Stimulated activated CD8-positive, alpha-beta memory T cell treated with anti-CD3 and anti-CD28 coated beads, Interleukin-7, amount 100 ng/mL, for 48 hours (primary cell): ENCODE measurements at regions not wholly inside any gene's neighbourhood (a gene's known extent, or its start where the extent isn't known, plus 50 kb on each side); places are given as distances from the start of the nearest gene placed in this dataset.
"Not testable (repeated sequence)": the region's sequence is repeated elsewhere in the genome, so short reads cannot be mapped to it uniquely, and the experiment has no call there.

Experiments used
- DNase-seq, 2 donors: peaks; one replicate each; pipeline ENCODE4 v3.0.0-alpha.2; 2020; ENCODE audit warnings: low read depth in 1 of 2; ENCODE audit errors: extremely low read depth in 1 of 2

DNA sequence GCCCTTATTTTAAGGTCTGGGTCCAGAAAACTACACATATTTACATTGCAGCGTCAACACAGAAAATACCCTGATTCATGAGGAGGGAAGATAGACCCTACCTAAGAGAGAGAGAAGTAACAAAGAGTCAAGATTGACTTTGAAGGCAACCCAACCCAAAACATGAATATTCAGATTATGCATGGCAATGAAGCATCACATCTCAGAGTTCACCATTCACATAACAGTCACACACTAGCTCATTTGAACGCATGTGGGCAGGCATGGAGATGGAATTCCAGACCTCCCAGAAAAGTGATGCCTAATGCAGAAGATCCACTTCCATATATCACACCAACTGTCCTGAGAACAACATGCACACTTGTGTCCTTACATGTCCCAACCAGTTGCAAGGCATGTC is 190.1 kb upstream of the ITGA1 start:
- no peak for DNase-seq

DNA sequence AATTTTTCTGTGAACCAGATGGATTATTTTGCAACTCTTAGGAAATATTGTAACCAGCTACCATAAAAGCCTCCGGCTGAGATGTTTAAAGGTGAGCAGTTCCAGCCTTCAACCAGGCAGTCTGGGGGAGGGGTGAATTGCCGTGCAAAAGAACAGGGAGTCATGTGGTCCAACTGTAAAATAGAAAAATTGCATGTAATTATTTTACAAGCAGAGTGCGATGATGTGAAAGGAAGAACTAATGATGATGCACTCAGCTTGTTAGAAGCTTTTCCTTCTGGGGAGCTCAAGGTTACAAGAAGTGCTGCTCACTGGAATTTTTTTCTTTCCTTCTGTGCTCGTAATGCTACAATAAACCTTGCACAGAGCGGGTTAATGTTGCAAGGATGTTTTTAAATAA is 188.7 kb upstream of the ITGA1 start:
- DNase-seq = no peak

DNA sequence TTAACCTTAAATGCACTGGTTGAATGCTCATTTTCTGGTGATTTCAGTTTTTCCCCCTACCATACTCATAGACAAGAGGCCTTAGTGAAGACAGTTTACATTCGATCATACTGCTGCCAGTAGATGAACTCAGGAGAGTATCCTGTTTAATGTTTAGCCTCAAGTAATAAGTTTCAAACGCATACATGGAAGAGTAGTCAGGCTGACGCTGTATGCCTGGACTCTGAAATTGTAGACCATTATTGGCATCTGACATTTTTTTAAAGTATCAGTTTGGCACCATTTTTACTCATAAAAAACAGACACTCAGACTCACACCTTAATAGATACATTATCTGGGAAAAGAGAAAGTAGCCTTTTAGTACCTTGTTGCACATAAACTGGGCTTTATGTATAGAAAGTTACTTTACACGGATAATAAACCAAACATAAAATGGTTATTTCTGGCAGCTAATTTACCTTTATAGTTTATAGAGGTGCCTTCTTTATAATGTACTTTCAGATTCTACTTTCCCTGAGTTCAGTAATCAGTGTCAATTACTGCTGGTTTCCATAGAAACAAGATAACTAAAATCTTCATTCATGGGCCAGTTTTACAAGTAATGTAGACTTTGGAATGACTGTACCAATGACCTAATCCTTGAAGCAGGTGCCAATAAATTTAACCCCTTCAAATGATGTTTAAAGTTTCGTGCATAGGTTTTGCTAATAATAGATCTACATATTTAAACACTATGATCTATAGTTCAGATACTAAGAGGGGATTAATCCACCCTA is 183.8 kb upstream of the ITGA1 start:
- no peak for DNase-seq

DNA sequence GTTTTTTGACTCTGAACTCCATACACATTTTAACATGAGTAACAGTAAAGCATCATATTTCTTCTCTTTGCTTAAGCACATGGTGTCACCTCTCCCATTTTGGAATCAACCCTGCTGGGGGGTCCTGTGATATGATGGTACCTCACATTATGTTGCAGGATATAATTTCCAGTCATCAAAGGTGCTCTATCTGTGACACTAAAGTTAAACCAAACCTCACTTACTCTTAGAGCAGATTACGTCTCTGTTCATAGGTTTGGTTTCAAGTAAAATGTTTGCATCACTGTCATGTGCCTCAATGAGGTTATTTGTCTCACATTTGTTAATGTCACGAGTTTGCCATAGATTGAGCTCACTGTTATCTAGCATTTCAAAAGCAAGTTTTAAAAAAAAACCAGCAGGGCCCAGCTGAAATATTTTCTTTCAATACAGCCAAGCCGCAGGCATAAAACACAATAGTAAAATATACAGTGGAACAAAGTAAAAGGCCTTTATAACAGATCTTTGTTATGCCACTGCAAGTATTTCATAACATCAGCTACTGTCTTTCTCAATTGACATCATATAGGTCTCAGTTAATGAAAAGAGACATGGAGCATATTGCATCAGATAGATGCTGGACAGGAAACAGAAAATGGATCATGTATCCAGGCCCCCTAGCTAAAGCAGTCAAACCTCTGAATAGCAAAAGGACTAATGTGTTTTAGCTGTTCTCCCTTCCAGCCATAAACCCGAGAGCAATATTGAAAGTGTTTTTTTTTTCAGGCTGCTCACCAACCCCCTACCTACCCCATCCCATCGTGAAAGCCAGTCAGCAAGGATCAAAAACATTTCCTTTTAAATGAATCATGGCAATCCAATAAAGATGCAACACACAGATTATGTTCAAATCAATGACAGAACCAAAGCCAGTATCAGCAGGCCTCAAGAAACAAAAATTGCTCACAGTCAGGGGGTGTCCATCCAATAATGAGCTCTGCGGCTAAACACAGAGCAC is 182.1 kb upstream of the ITGA1 start:
- no peak for DNase-seq

DNA sequence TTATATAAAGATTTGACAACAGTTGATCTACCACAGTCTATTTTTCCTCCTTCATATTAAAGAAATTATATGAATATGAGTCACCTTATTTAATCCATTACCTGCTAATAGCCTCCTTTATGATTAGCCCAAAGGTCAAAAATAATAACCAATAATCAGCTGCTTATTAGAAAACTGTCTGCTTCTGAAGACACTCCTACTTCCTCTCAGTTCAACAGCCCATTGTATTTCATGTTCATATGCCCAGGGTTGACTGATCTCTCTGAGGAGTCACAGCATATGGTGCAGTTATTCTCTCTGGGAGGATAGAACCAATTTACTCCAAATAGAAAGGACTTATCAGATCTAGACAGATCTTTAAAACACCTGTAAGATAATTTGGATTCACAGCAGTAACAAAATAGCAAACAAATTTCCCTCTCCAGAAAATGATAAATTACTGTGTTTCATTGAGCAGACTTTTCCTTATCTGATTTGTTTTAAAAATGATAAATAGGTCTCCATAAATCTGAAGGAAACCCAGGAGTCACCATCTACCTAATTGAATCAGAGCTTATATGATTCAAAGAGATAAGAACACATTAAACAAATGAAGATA is 180.4 kb upstream of the ITGA1 start:
- DNase-seq = no peak

DNA sequence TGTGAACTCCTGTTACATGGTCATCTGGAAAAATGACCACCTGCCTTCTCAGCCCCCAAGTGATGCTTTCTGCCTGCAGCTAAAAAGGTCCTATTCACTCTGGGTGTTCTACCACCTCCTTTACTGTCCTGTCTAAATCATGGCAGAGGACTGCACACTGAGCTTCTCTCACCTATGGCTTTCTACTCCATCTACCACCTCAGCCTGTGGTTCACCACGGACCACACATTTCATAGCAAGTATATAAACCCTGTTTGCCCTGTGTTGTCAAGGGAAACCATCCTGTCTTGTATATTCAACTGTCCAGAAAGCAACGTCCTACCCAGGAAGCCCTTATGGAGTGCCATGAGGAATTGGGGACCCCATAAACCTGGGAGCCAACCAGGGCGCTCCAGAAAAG is 167.4 kb upstream of the ITGA1 start:
- DNase-seq = no peak

DNA sequence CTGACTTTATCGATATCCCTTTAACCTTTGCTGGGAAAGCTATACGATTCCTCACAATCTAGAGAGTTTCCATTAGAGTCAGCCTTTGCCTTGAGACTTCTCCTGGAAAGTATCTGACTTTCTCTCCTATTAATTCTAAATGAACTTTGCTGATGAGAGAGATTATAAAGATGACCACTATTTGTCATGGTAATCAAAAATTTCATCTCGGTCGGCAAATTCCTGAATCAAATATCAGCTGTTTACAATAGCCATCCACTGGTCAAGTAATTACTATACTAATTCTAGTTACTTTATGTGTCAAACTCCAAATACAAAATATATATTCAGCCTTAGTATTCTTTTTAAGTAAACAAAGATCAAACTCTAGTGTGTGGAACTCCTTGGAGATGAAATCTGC is 164.4 kb upstream of the ITGA1 start:
- no peak for DNase-seq

DNA sequence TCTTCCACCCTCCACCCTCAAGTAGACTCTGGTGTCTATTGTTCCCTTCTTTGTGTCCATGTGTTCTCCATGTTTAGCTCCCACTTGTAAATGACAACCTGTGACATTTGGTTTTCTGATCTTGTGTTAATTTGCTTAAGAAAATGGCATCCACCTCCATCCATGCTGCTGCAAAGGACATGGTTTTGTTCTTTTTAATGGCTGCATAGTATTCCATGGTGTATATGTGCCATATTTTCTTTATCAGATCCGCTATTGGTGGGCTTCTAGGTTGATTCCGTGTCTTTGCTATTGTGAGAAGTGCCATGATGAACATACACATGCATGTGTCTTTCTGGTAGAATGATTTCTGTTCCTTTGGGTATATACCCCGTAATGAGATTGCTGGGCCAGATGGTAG is 163.4 kb upstream of the ITGA1 start:
- DNase-seq = no peak

DNA sequence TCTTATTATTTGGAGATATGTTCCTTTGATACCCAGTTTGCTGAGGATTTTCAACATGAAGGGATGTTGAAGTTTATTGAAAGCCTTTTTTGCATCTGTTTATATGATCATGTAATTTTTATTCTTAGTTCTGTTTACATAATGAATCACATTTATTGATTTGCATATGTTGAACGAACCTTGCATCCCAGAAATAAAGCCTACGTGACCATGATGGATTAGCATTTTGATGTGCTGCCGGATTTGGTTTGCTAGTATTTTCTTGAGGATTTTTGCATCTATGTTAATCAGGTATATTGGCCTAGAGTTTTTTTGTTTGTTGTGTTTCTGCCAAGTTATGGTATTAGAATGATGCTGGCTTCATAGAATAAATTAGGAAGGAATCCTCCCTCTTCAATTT is 161.4 kb upstream of the ITGA1 start:
- no peak for DNase-seq

DNA sequence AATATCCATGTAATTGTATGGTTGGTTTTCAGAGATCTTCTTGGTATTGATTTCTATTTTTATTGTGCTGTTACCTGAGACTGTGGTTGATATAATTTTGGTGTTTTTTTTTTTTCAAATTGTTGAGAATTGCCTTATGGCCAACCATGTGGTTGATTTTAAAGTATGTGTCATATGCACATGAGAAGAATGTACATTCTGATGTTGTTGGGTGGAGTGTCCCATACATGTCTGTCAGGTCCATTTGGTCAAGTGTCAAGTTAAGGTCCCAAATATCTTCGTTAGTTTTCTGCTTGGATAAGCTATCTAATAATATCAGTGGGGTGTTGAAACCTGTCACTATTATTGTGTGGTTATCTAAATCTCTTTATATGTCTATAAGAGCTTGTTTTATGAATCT is 160.0 kb upstream of the ITGA1 start:
- no peak for DNase-seq

DNA sequence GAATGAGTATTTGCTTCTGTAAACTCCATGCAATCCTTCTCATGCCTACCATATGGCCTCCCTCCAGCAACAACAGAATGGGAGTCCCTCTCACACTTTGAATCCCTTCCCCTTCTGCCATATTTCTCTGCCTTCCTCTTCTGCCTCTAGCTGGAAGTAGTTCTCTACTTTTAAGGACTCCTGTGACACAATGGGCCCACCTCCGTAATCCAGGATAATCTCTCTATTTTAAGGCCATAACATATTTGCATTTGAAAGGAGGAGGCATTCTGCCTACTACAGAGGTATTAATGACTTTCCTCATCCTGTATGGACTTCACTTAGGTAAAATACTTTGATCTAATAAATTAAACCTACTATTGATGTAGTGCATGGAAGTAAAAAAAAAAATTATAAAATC is 155.4 kb upstream of the ITGA1 start:
- no peak for DNase-seq

DNA sequence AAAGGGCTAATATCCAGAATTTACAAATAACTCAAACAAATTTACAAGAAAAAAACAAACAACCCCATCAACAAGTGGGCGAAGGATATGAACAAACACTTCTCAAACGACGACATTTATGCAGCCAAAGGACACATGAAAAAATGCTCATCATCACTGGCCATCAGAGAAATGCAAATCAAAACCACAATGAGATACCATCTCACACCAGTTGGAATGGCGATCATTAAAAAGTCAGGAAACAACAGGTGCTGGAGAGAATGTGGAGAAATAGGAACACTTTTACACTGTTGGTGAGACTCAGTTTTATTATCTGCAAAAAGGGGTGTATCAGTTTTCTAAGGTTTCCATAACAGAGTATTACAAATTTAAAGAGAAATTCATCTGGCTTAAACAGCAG is 153.5 kb upstream of the ITGA1 start:
- DNase-seq = not testable (repeated sequence)

DNA sequence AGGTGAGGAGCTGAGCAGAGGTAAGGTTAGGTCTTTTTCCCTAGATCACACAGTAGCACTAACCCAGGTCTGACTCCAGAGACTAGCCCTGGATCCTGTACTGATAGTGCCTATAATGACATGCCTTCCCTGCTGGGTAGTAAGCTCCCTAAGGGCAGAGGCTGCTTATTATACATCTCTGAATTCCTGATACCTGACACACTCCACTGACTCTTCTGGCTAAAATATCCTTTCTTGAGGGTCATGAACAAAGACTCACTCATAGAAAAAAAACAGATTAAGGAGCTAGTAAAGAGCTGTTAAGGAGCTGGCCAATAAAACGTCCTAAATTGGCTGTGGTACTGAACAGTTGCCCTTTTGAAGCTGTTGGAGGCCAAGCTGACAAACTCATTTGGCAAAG is 149.0 kb upstream of the ITGA1 start:
- no peak for DNase-seq

DNA sequence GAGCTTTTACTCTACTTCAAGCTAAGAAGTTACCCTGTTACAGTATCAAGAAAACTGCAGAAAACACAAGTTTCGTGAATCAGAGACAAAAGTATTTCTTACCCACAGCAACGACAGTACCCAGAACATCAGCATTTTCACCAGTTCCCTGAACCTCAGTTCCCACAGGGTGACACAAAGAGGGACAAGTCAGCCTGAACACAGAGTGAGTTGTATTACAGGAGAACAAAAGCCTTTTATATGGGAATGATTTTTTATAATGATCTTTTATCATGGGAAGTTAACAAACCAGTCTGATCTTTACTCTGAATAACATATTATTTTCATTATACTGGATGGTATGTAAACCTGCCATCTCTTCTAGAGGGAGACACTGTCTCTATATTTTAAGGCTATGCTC is 139.0 kb upstream of the ITGA1 start:
- DNase-seq = no peak

DNA sequence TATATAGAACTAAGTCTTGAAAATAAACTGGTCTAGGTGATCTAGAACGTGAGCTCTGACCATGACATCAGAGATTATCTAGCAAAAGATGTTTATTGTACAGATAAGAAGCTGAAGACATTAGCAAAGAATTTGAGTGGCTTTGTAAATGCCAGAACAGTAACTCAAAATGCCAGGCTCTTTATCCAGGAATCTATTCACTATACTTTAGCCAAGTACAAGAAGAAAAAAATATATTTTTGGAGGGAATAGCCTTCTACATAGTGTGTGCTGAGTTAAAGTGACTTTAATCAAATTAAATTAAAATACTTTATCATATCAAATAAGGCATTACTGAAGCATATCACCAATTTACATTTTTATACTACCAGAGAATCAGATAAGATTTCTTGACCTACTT is 132.6 kb upstream of the ITGA1 start:
- no peak for DNase-seq

DNA sequence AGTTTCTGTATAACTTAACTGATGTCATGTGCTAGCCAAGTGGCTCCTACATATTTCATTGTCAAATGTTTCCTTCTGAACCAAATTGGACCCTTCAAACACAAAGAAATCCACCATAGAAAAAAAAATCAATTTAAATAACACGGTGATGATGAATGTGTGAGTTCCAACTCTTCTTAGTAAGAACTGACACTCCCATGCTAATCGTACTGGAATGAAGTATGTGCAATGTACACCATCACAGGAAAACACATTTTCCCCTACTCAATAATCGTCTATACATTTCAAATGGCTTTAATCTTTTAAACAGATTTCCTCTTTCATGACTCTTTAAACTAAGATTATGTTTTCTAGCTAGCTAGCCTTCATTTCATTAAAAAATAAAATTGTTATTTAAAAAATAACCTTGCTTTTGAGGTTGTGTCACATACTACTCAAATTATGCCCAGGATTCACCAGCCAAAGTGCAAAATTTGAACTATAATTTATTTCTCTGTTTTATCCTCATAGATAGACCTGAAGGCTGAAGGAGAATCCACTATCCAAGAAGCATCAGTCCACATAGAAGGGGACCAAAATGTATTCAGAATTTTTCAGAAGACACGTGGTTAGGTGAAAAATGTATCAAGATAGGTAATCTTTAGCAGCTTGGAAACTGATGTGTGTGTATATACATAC is 131.0 kb upstream of the ITGA1 start:
- DNase-seq = no peak

DNA sequence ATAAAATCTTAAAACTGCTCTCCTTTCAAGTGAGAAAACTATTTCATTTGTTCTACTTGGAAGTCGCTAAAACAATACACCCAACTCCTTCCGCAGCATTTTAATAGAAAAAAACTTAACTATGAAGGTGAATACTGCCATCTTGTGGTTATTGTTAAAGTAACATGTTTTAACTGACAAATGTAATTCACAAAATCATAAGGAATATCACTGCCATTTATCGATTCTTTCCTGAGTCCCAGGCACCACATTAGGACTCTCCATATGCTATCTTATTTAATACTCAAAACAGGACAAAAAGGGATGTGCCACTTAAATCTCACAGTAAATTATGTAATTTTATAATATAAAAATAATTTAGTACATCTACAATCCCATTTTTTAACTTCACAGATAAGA is 130.5 kb upstream of the ITGA1 start:
- no peak for DNase-seq

DNA sequence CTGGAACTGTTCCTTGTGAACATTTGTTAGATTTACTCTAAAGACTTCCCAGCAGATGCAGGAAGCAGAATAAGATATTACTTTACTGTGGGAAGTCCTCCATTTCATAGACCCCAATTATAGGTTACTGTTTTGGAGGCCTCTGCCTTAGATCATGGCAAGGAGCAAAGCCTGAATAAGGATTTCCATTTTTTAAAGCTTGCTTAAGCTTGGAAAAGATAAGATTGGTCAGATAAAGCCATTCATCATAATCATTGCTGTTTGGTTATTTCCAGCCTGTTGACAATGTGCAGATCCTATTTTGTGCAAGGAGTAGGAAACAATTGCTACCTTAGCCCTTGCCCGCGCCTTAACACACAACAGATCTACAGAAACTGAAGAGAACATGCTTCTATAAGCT is 129.5 kb upstream of the ITGA1 start:
- DNase-seq = no peak

DNA sequence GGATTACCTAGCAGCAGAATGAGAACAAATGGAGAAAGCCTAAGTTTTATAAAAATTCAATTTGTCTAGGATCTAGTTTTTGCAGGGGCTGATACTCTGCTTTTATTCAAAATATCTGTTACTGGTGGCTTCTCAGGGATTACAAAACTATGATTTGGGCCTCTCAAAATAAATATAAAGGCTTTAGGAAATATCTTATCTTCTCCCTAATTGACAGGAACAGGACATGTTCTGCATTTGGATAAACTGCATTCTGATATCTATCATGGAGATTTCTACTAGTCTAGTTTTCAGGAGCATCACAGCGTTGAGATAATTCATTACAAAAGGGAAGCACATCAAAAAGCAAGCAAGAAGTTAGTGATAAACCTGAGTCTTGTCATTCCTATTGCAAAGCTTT is 127.1 kb upstream of the ITGA1 start:
- DNase-seq = no peak

DNA sequence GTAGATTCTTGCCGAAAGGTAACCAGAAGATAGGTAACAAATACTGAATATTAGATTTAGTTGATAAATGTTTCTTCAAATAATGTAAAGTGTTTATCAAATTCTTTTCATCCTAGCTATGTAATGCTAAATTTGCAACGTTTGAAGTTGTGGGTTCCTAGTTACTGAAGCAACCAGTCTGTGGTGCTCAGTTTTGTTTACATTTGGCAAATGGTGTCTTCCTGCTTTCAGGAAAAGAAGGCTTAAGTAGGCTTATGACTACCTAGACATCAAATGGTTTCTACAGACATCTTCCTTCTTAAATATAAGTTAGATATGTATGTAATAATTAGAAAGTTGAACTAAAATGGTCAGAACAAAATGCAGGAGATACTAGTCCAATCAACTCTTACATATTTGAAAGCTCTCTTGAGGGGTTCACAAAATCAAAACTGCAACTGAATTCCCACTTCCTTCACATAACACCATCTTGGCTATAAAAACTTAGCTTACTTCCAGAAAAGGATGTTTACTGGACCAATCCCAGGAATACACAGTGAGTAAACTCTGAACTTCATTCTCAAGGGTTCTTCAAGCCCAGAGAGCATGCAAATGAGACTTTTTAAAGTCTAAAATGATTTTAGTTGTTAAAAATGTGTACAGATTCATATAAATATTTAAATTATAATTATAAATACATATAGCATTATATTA is 125.7 kb upstream of the ITGA1 start:
- no peak for DNase-seq

DNA sequence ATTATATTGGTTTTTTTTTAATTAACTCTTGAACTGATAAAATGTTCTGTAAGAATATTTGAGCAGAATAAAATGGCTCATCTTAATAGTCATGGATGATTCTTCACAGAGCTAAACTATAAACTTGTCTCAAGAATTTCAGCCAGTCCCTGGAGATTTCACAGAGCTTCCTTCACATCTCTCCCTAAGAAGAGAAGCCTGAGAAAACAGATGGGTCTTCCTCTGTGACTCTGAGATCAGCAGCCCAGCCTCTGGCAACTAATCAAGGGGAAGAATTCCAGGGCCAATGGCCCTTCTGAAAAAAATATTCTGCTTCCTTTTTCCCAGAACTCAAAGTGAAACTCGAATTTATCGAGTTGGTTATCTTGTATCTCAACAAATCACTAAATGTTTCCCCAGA is 122.2 kb upstream of the ITGA1 start:
- DNase-seq = no peak
